Loucy (cell line): ENCODE measurements at regions not wholly inside any gene's neighbourhood (a gene's known extent, or its start where the extent isn't known, plus 50 kb on each side); places are given as distances from the start of the nearest gene placed in this dataset.

Experiments
- H2AFZ ChIP-seq: fragments of 200-600 bp; sonication (generic); 2 replicates; pipeline ENCODE4 v1.6.0; 2016; ENCODE audit warnings: antibody characterized with exemption, mild to moderate bottlenecking, low read length, moderate library complexity
- H3F3A ChIP-seq: fragments of 200-600 bp; 2 replicates; pipeline ENCODE4 v1.6.0; 2016; ENCODE audit warnings: antibody characterized with exemption, low read depth, mild to moderate bottlenecking
- H3K27me3 ChIP-seq: fragments of 200-600 bp; sonication (generic); 2 replicates; pipeline ENCODE4 v1.6.1; 2014; ENCODE audit warnings: low read length, mild to moderate bottlenecking; ENCODE audit not compliant: insufficient read depth, poor library complexity, severe bottlenecking
- H3K36me3 ChIP-seq: fragments of 200-600 bp; sonication (generic); 2 replicates; pipeline ENCODE4 v1.6.1; 2016; ENCODE audit warnings: low read length; ENCODE audit not compliant: insufficient read depth
- H3K4me1 ChIP-seq: fragments of 200-600 bp; sonication (generic); 2 replicates; pipeline ENCODE4 v1.5.1; 2014; ENCODE audit warnings: low read length, mild to moderate bottlenecking; ENCODE audit not compliant: insufficient read depth, poor library complexity, severe bottlenecking
- H3K4me2 ChIP-seq: fragments of 200-600 bp; sonication (generic); 2 replicates; pipeline ENCODE4 v1.6.0; 2014; ENCODE audit warnings: antibody characterized with exemption, low read length, low read depth, mild to moderate bottlenecking; ENCODE audit not compliant: poor library complexity, severe bottlenecking
- H3K4me3 ChIP-seq: fragments of 200-600 bp; sonication (generic); 2 replicates; pipeline ENCODE4 v1.5.1; 2014; ENCODE audit warnings: low read length, mild to moderate bottlenecking, mixed read lengths; ENCODE audit not compliant: poor library complexity, severe bottlenecking
- H3K79me2 ChIP-seq: fragments of 200-600 bp; sonication (generic); 2 replicates; pipeline ENCODE4 v1.6.1; 2014; ENCODE audit warnings: low read length; ENCODE audit not compliant: insufficient read depth
- H3K9ac ChIP-seq: fragments of 200-600 bp; sonication (generic); 2 replicates; pipeline ENCODE4 v1.6.0; 2014; ENCODE audit warnings: mild to moderate bottlenecking, low read depth, low read length, moderate library complexity; ENCODE audit not compliant: poor library complexity, severe bottlenecking
- H3K9me2 ChIP-seq: fragments of 200-600 bp; sonication (generic); replicated peaks from 2 replicates; pipeline ENCODE4 v1.6.1; 2016; ENCODE audit warnings: low read depth, low read length, mixed read lengths
- H3K9me3 ChIP-seq: fragments of 200-600 bp; sonication (generic); 2 replicates; pipeline ENCODE4 v1.6.1; 2014; ENCODE audit warnings: mild to moderate bottlenecking, antibody characterized with exemption, low read length, low read depth; ENCODE audit not compliant: insufficient read depth
- H4K20me1 ChIP-seq: fragments of 200-600 bp; sonication (generic); 2 replicates; pipeline ENCODE4 v1.6.0; 2014; ENCODE audit warnings: antibody characterized with exemption, low read length, mild to moderate bottlenecking; ENCODE audit not compliant: insufficient read depth, poor library complexity, severe bottlenecking
- CTCF ChIP-seq: fragments of 200-600 bp; sonication (generic); conservative IDR thresholded peaks from 2 replicates; pipeline ENCODE4 v1.5.1; 2014; ENCODE audit warnings: mild to moderate bottlenecking, antibody characterized with exemption, low read length
- EZH2phosphoT487 ChIP-seq: fragments of 200-600 bp; IDR thresholded peaks from 2 replicates; pipeline ENCODE4 v1.6.1; 2018; ENCODE audit warnings: antibody characterized with exemption, mild to moderate bottlenecking, moderate library complexity, borderline replicate concordance

DNA sequence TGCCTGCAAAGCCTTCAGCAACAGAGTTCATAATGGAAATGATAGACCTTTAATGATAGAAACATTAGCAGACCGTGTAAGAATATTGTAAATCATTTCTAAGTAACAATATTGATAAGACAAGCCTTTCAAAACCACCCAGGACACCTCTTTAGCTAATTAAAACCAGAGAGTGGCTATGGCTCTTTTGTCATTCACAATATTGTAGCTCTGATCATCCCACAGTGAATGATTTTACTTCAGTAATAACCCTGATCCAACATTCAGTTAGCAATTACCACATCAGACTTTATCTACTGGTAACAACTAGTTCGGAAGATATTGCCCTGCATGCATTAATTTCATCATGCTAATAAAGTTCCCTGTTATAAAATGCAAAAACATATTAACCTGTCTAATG, 432.6 kb downstream of the DTWD2 start:
- H4K20me1 ChIP-seq: no peaks in the 10 kb centered on the region
- H3F3A ChIP-seq: no peaks in the 10 kb centered on the region
- no peaks in the 10 kb centered on the region for H3K36me3 ChIP-seq
- no peak overlapping the region for H3K9ac ChIP-seq
- H3K4me2 ChIP-seq: no peak overlapping the region
- TF ChIP-seq EZH2phosphoT487 (no peak), CTCF (no peak)
- no peaks in the 10 kb centered on the region for H3K27me3 ChIP-seq
- no peaks in the 10 kb centered on the region for H3K4me1 ChIP-seq
- no peaks in the 10 kb centered on the region for H3K9me2 ChIP-seq
- H2AFZ ChIP-seq: no peak overlapping the region
- H3K4me3 ChIP-seq: no peak overlapping the region
- H3K9me3 ChIP-seq: no peaks in the 10 kb centered on the region
- no peaks in the 10 kb centered on the region for H3K79me2 ChIP-seq

GRCh38 chr5:118554981-118555380, 433.4 kb downstream of the DTWD2 start:
- no peak overlapping the region for H3K4me2 ChIP-seq
- no peaks in the 10 kb centered on the region for H3K9me2 ChIP-seq
- no peak overlapping the region for H3K4me3 ChIP-seq
- H3K9ac ChIP-seq: no peak overlapping the region
- no peaks in the 10 kb centered on the region for H3K36me3 ChIP-seq
- TF ChIP-seq CTCF (no peak), EZH2phosphoT487 (no peak)
- no peaks in the 10 kb centered on the region for H4K20me1 ChIP-seq
- H3K27me3 ChIP-seq: no peaks in the 10 kb centered on the region
- no peaks in the 10 kb centered on the region for H3F3A ChIP-seq
- H3K79me2 ChIP-seq: no peaks in the 10 kb centered on the region
- no peaks in the 10 kb centered on the region for H3K4me1 ChIP-seq
- H2AFZ ChIP-seq: no peak overlapping the region
- H3K9me3 ChIP-seq: no peaks in the 10 kb centered on the region

DNA sequence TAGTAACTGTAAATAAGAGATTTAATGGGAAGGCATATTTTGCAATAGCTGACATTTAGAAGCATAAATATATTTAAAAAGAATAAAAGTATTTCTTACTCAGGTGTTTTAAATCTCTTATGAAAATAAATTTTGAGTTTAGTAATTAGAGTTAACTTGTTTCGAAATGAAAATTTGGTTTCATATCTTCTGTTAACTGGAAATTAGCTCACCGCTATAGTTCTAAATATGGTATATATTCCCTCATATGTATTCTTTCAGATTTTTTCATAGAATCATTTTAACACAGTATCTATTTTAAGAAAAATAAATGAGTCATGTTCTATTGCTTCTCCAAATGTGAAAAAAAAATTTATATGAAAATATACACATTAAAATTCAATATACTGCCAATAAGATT, 434.1 kb downstream of the DTWD2 start:
- Histone ChIP-seq H3K79me2 (no peaks in the 10 kb centered on the region), H3K9me3 (no peaks in the 10 kb centered on the region), H3F3A (no peaks in the 10 kb centered on the region), H3K4me3 (no peak overlapping the region), H3K4me2 (no peak overlapping the region), H3K27me3 (no peaks in the 10 kb centered on the region), H2AFZ (no peak overlapping the region), H3K4me1 (no peaks in the 10 kb centered on the region), H3K36me3 (no peaks in the 10 kb centered on the region), H3K9ac (no peak overlapping the region), H4K20me1 (no peaks in the 10 kb centered on the region), H3K9me2 (no peaks in the 10 kb centered on the region)
- no peak for TF ChIP-seq EZH2phosphoT487
- no peak for TF ChIP-seq CTCF
